ENCODE measurements at regions not wholly inside any gene's neighbourhood (a gene's known extent, or its start where the extent isn't known, plus 50 kb on each side); places are given as distances from the start of the nearest gene placed in this dataset.

GRCh38 chr9:126017758-126018157 lies 270.6 kb downstream of the PBX3 start:
- DNase-seq: no peak

- DNase-seq: no peak
Measured at GRCh38 chr9:126020836-126021235, 273.7 kb downstream of the PBX3 start.

- DNase-seq: no peak
Measured at GRCh38 chr9:126023962-126024361, 276.8 kb downstream of the PBX3 start.

GRCh38 chr9:126024581-126025230 lies 277.5 kb downstream of the PBX3 start:
- DNase-seq: no peak

GRCh38 chr9:126025991-126026390 lies 278.8 kb downstream of the PBX3 start:
- DNase-seq: no peak

- no peak for DNase-seq
Measured at GRCh38 chr9:126027566-126027965, 280.4 kb downstream of the PBX3 start.

- DNase-seq: no peak
Measured at GRCh38 chr9:126028746-126029145, 281.6 kb downstream of the PBX3 start.

- no peak for DNase-seq
Measured at GRCh38 chr9:126030716-126031115, 283.5 kb downstream of the PBX3 start.

GRCh38 chr9:126031116-126031515 lies 283.9 kb downstream of the PBX3 start:
- no peak for DNase-seq

GRCh38 chr9:126032135-126032534 lies 285.0 kb downstream of the PBX3 start:
- no peak for DNase-seq

- DNase-seq: no peak
Measured at GRCh38 chr9:126033318-126033717, 286.1 kb downstream of the PBX3 start.

GRCh38 chr9:126033956-126034355 lies 286.8 kb downstream of the PBX3 start:
- DNase-seq: no peak

GRCh38 chr9:126036881-126037291 lies 289.7 kb downstream of the PBX3 start:
- DNase-seq: no peak

- no peak for DNase-seq
Measured at GRCh38 chr9:126038790-126039189, 287.8 kb upstream of the MVB12B start.

- DNase-seq: no peak
Measured at GRCh38 chr9:126043681-126044080, 282.9 kb upstream of the MVB12B start.

GRCh38 chr9:126049088-126049487 lies 277.5 kb upstream of the MVB12B start:
- DNase-seq: no peak

- no peak for DNase-seq
Measured at GRCh38 chr9:126049896-126050604, 276.6 kb upstream of the MVB12B start.

GRCh38 chr9:126050605-126050990 lies 276.0 kb upstream of the MVB12B start:
- DNase-seq: no peak

GRCh38 chr9:126051446-126052130 lies 275.0 kb upstream of the MVB12B start:
- DNase-seq: no peak

- no peak for DNase-seq
Measured at GRCh38 chr9:126052791-126053190, 273.8 kb upstream of the MVB12B start.

GRCh38 chr9:126053913-126054312 lies 272.7 kb upstream of the MVB12B start:
- DNase-seq: no peak

- no peak for DNase-seq
Measured at GRCh38 chr9:126055381-126055985, 271.1 kb upstream of the MVB12B start.

- DNase-seq: no peak
Measured at GRCh38 chr9:126056312-126057021, 270.2 kb upstream of the MVB12B start.
